DND-41 (cell line): ENCODE measurements at regions not wholly inside any gene's neighbourhood (a gene's known extent, or its start where the extent isn't known, plus 50 kb on each side); places are given as distances from the start of the nearest gene placed in this dataset.

Source experiments
- EZH2 ChIP-seq: IDR thresholded peaks from 3 replicates; pipeline ENCODE4 v1.6.1; 2012; ENCODE audit warnings: borderline replicate concordance, low read depth, mild to moderate bottlenecking, moderate library complexity, low read length, inconsistent platforms; ENCODE audit not compliant: severe bottlenecking
- TF ChIP-seq, protein P1 (sequence below): IDR thresholded peaks from 2 replicates; pipeline ENCODE4 v1.5.1; 2012; ENCODE audit warnings: borderline replicate concordance, low read length, moderate library complexity, mild to moderate bottlenecking; ENCODE audit not compliant: poor library complexity, severe bottlenecking; ENCODE audit errors: extremely low read depth

DNA sequence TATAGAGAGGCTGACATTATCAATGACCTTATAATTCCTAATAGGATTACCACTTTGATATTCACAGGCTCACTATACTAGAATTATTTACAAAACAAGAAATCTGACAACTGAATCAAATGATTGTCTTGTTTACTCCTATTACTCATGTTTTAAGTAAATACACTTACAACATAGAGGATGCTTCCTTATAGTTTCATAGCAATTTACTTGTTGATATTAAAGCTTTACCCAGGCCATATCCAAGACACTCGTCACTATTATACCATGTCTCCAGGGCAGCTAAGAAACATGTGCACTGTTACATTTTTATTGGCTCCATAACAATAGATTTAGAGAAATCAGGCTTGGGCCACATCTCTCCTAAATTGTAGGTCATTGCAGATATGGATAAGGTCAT, 276.9 kb downstream of the HGF start:
- TF ChIP-seq, protein P1, sequence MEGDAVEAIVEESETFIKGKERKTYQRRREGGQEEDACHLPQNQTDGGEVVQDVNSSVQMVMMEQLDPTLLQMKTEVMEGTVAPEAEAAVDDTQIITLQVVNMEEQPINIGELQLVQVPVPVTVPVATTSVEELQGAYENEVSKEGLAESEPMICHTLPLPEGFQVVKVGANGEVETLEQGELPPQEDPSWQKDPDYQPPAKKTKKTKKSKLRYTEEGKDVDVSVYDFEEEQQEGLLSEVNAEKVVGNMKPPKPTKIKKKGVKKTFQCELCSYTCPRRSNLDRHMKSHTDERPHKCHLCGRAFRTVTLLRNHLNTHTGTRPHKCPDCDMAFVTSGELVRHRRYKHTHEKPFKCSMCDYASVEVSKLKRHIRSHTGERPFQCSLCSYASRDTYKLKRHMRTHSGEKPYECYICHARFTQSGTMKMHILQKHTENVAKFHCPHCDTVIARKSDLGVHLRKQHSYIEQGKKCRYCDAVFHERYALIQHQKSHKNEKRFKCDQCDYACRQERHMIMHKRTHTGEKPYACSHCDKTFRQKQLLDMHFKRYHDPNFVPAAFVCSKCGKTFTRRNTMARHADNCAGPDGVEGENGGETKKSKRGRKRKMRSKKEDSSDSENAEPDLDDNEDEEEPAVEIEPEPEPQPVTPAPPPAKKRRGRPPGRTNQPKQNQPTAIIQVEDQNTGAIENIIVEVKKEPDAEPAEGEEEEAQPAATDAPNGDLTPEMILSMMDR: no peak
- TF ChIP-seq EZH2: no peak
